ENCODE measurements at regions not wholly inside any gene's neighbourhood (a gene's known extent, or its start where the extent isn't known, plus 50 kb on each side); places are given as distances from the start of the nearest gene placed in this dataset.
"Not testable (repeated sequence)": the region's sequence is repeated elsewhere in the genome, so short reads cannot be mapped to it uniquely, and the experiment has no call there.

GRCh38 chr15:21766524-21766923 is 111.0 kb downstream of the POTEB start:
- TF ChIP-seq, protein P1, sequence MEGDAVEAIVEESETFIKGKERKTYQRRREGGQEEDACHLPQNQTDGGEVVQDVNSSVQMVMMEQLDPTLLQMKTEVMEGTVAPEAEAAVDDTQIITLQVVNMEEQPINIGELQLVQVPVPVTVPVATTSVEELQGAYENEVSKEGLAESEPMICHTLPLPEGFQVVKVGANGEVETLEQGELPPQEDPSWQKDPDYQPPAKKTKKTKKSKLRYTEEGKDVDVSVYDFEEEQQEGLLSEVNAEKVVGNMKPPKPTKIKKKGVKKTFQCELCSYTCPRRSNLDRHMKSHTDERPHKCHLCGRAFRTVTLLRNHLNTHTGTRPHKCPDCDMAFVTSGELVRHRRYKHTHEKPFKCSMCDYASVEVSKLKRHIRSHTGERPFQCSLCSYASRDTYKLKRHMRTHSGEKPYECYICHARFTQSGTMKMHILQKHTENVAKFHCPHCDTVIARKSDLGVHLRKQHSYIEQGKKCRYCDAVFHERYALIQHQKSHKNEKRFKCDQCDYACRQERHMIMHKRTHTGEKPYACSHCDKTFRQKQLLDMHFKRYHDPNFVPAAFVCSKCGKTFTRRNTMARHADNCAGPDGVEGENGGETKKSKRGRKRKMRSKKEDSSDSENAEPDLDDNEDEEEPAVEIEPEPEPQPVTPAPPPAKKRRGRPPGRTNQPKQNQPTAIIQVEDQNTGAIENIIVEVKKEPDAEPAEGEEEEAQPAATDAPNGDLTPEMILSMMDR (IDR thresholded peaks at IDR 0.05 in 2 of 3, conservative IDR thresholded peaks at IDR 0.05 in 1 of 3; ENCODE audit: insufficient read depth in 2 of 3, low read depth in 1 of 3, low read length in 3 of 3), result not testable (repeated sequence)
- not testable (repeated sequence) for TF ChIP-seq ZNF449 (CRISPR knock-in tag; IDR thresholded peaks at IDR 0.05); SREBF1 (IDR thresholded peaks at IDR 0.05; ENCODE audit: borderline replicate concordance, low read depth, low read length); FOXJ3 (CRISPR knock-in tag; IDR thresholded peaks at IDR 0.05)
- TF ChIP-seq, protein P2, sequence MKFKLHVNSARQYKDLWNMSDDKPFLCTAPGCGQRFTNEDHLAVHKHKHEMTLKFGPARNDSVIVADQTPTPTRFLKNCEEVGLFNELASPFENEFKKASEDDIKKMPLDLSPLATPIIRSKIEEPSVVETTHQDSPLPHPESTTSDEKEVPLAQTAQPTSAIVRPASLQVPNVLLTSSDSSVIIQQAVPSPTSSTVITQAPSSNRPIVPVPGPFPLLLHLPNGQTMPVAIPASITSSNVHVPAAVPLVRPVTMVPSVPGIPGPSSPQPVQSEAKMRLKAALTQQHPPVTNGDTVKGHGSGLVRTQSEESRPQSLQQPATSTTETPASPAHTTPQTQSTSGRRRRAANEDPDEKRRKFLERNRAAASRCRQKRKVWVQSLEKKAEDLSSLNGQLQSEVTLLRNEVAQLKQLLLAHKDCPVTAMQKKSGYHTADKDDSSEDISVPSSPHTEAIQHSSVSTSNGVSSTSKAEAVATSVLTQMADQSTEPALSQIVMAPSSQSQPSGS (CRISPR knock-in tag; IDR thresholded peaks at IDR 0.05), result not testable (repeated sequence)

Data from K562 (cell line).